ENCODE measurements at regions not wholly inside any gene's neighbourhood (a gene's known extent, or its start where the extent isn't known, plus 50 kb on each side); places are given as distances from the start of the nearest gene placed in this dataset.
A peak's percentile ranks its signal among the peaks of the same experiment; 100 is the strongest.

DNA sequence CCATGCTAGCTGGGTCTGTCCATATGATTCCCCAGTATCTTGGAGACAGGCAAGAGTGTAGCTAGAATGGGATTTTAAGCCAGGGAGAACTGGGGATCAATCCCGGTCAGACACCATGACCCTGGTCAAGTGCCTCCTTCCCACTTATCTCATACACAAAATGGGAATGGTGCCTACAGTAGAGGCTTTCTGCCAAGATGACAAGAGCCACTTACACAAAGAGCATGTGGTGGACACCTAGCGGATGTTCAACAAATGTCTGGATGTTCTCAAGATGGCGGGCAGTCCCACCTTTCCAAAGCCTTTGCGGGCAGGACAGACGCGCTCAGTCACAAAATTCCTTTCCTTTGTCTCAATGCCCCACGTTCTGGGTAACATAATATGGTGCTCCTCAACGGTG, 57.3 kb downstream of the MAF start:
- intact Hi-C loops (cut with DNase I, micrococcal nuclease), result no loop called here
- ATAC-seq (no peak), DNase-seq (no peak)

GRCh38 chr16:79542237-79542774, 58.2 kb downstream of the MAF start:
- intact Hi-C loops (cut with DNase I, micrococcal nuclease), result no loop called here
- ATAC-seq, result no peak
- DNase-seq, result peak; percentile 9 to 46

- no peak for ATAC-seq
Measured at GRCh38 chr16:79540825-79541595, 59.5 kb downstream of the MAF start.

GRCh38 chr16:79537584-79537983, 63.0 kb downstream of the MAF start:
- intact Hi-C loops (cut with DNase I, micrococcal nuclease), result no loop called here
- no peak for DNase-seq
- ATAC-seq, result no peak

More at GRCh38 chr16:79540825-79541595, 59.5 kb downstream of the MAF start:
- no peak for DNase-seq
- intact Hi-C loops (cut with DNase I, micrococcal nuclease), result no loop called here

GRCh38 chr16:79536958-79537357, 63.6 kb downstream of the MAF start:
- intact Hi-C loops (cut with DNase I, micrococcal nuclease), result no loop called here
- no peak for ATAC-seq

DNA sequence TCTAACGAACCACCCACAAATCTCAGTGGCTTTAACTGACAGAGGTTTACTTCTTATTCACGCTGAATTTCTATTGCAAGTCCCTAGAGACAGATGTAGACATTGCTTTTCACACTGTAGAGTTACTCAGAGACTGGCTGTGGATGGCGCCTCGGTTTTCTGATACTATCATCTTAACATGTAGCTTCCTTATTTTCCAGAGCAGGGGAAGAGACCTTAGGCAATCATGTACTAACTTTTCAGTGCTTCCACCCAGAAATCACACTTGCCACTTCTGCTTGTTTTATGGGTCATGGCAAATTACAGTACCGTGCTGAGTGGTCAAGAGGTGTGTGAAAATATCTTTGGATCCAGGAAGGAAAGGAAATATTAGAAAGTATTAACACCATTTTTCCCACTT, 65.4 kb downstream of the MAF start:
- intact Hi-C loops (cut with DNase I, micrococcal nuclease), result no loop called here
- DNase-seq (no peak), ATAC-seq (no peak)

More at GRCh38 chr16:79536958-79537357, 63.6 kb downstream of the MAF start:
- no peak for DNase-seq

GRCh38 chr16:79534143-79534542, 66.4 kb downstream of the MAF start:
- DNase-seq (no peak), ATAC-seq (no peak)
- intact Hi-C loops (cut with DNase I, micrococcal nuclease), result no loop called here

DNA sequence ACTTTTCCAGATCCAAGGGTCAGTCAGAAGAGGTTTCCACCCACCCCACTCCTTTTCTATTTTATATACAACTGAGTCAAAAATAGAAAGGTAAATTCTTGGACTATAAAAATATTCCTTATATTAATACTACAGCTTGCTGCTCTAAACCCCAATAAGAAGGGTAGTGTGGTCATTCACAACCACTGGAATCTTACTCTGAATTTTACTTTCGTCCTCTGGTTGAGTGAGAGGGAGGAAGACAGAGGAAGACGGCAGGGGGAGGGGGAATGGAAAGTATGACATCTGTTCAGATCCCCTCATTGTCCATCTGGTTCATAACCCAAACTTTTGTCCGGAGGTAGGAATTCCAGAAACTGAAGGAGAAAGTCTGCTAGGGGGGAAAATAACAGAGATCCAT, 67.2 kb downstream of the MAF start:
- ATAC-seq (no peak), DNase-seq (no peak)
- intact Hi-C loops (cut with DNase I, micrococcal nuclease), result no loop called here

DNA sequence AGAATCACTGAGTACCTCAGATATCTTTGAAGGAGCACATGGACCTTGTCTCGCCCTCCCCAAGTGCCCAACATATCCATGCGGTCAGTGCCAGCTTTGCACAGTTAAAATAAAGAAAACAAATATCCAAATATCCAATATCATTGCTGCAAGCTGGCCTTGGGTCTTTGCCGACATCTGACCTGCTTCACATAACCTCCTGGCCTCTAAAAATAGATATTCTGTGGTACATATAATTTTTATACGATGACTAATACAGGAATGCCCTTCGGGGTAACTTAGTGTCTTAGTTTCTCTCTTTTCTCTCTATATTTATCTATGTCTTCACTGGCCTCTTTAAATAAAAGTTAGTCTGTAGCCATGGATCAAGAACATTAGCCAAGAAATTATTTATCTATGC, 67.8 kb downstream of the MAF start:
- DNase-seq (no peak), ATAC-seq (no peak)
- intact Hi-C loops (cut with DNase I, micrococcal nuclease), result no loop called here

DNA sequence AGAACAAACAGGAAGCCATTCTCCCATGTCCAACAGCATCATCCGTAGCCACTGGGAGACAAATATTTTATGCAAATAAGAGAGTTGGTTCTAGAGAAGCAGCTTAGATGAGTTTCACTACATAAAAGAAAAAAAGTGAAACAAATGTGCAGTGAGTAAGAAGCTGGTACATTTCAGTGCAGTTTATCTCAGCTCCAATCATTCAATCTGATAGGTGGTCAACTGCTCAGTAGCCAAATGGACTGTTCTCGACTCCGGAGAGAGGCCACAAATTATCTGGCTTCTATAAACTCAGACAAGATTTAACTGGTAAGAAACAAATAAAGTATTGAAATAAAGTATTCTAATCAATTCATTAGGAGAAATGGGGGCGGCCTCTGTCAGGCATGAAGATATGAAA, 68.3 kb downstream of the MAF start:
- ATAC-seq (no peak), DNase-seq (no peak)
- intact Hi-C loops (cut with DNase I, micrococcal nuclease), result no loop called here

GRCh38 chr16:79528338-79528737, 72.2 kb downstream of the MAF start:
- intact Hi-C loops (cut with DNase I, micrococcal nuclease), result no loop called here
- DNase-seq (no peak), ATAC-seq (no peak)

DNA sequence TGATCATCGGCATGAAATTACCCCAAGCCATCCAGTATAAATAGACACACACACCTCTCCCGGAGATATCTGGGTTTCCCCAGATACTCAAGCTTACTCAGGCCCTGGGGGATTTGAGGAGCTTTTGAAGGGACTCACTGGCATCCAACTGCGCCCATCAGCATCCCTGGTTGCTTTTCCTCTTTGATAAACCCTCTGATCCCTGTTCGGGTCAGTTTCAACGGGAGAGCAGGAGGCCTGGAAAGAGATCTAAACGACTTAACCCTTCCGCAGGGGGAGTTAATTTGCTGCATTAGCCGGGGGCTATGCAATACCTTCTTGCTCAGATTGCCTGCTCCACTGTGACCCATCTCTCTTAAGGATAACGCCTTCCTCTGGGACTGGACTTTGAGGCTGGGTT, 76.6 kb downstream of the MAF start:
- intact Hi-C loops (cut with DNase I, micrococcal nuclease), result no loop called here
- ATAC-seq, result no peak
- DNase-seq, result no peak

DNA sequence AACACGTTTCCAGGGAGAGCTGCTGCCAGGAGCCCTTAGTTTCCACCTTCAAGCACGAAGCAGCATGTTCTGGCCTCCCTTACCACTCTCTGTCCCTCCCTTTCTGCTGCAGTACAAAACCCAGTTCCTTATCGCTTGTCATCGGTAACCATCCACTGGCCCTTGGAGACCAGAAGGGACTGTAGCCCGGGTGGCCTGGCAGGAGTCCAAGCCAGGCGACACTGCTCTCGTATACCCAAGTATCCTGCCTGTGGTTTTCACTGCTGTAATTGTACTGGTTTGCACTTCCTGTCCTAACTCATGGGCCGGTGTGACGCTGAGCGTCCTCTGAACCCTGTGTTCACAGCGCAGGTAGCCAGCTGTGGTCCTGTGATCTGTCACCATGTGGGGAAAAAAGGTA, 81.1 kb downstream of the MAF start:
- no peak for ATAC-seq
- intact Hi-C loops (cut with DNase I, micrococcal nuclease), result no loop called here
- DNase-seq, result peak in 1 of 2 donors; percentile 23

DNA sequence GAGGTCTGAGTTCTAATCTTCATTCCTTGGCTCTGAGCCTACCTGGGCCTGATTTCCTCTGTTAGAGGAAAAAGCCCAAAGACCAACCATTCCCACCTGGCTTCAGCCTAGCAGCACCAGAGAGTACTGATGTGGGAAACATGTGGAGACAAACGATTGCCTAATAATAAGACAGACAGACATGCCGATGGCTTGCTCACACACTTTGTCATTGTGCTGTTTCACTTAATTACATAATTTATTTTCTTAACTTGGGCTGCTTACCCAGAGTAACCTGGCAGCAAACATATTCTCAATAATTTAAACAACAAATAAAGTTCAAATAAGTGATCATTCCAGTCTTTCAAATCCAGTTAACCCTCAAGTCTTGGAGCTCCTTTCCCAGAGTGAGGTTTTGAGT, 83.4 kb downstream of the MAF start:
- intact Hi-C loops (cut with DNase I, micrococcal nuclease), result no loop called here
- ATAC-seq (no peak), DNase-seq (no peak)

DNA sequence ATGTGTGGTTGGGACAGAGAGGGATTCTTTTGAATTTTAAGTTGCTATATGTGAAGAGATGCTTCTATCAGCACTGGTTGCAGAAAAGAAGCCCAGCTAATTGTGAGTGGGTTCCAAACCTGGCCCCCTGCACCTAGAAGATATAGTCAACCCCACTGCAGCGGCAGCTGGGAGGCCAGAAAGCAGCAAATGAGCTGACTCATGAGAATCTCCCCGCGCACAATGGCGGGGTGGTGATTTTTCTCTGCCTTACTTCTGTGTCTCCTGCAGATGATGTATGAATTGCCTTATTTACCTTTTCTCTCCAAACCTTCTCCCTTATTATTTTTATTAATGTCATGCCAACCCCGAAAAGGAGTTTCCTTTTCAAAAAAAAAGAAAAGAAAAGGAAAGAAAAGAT, 89.7 kb downstream of the MAF start:
- ATAC-seq (no peak), DNase-seq (no peak)

GRCh38 chr16:79509906-79510305, 90.6 kb downstream of the MAF start:
- intact Hi-C loops (cut with DNase I, micrococcal nuclease), result no loop called here
- ATAC-seq (no peak), DNase-seq (no peak)

More for the DNA sequence above, 89.7 kb downstream of the MAF start:
- intact Hi-C loops (cut with DNase I, micrococcal nuclease), result no loop called here

GRCh38 chr16:79509211-79509631, 91.3 kb downstream of the MAF start:
- ATAC-seq (no peak), DNase-seq (peak; percentile 16 to 52)
- intact Hi-C loops (cut with DNase I, micrococcal nuclease), result no loop called here

DNA sequence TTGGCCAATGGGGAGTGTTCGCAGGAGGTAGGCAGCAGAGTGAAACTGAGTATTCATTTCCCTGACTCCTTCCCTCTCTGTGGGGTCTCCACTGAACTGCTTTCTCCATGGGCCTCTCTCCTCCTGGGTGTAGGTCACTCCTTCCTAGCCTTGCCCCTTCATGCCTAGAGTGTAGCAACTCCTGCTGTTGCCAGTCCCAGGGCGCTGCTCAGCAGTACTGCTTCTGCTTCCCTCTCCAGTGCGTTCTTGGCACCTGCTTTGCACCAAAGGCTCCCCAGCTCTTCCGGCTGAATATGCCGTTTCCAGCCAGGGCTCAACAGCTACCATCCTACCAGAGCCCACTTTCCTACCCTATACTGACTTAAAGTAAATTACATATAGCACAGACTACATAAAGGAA, 92.2 kb downstream of the MAF start:
- DNase-seq, result peak in 1 of 2 donors; percentile 11
- intact Hi-C loops (cut with DNase I, micrococcal nuclease), result no loop called here
- no peak for ATAC-seq

- DNase-seq (no peak), ATAC-seq (no peak)
- intact Hi-C loops (cut with DNase I, micrococcal nuclease), result no loop called here
Measured at GRCh38 chr16:79505344-79505743, 95.2 kb downstream of the MAF start.

- DNase-seq (no peak), ATAC-seq (no peak)
- intact Hi-C loops (cut with DNase I, micrococcal nuclease), result no loop called here
Measured at GRCh38 chr16:79503511-79503910, 97.0 kb downstream of the MAF start.

- intact Hi-C loops (cut with DNase I, micrococcal nuclease), result no loop called here
- DNase-seq, result no peak
- no peak for ATAC-seq
Measured at GRCh38 chr16:79501446-79501845, 99.1 kb downstream of the MAF start.

Data from left colon (tissue), 2 donors.